RWPE1 (cell line): ENCODE measurements at regions not wholly inside any gene's neighbourhood (a gene's known extent, or its start where the extent isn't known, plus 50 kb on each side); places are given as distances from the start of the nearest gene placed in this dataset.
A peak's percentile ranks its signal among the peaks of the same experiment; 100 is the strongest.

ENCODE experiments used
- CTCF ChIA-PET: fragments of 350-600 bp; sonication (Branson Sonifier 250); formaldehyde crosslinking; extraction: SDS; loops from one replicate; lab custom pipeline; 2021; lab: Yijun Ruan, JAX
- POLR2A ChIA-PET: fragments of 400-600 bp; formaldehyde crosslinking; extraction: SDS; loops from one replicate; lab custom pipeline; 2020; ENCODE audit warnings: antibody characterized with exemption; ENCODE audit not compliant: low non-redundant PET; lab: Yijun Ruan, JAX
- DNase-seq: peaks from one replicate; pipeline ENCODE4 v3.0.0; 2012; ENCODE audit warnings: low spot score
- H3K27ac ChIP-seq: fragments of 450-650 bp; 2 replicates; pipeline ENCODE4 v1.5.1; 2017
- TF ChIP-seq, protein P1 (sequence below): fragments of 450-650 bp; conservative IDR thresholded peaks from 2 replicates; pipeline ENCODE4 v1.5.1; 2017; ENCODE audit warnings: low read depth, mild to moderate bottlenecking

DNA sequence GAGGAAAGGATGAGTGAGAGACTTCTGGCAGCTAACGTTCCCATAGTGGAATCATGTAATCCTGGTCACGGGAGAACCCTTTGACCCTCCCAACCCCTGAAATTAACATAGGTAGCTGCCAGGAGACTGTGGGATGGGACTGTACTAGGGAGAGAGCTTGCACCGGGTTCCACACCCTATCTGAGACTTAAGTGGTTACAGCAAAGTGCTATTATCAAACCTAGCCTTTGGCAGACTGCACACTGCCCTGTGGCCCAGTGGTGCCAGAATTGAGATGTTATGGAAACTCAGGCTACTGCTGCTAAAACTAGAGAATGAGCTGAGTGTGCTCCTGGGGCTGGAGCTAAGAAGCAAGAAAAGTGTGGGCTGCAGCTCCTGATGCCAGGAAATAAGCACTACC, 79.6 kb upstream of the PDC start:
- no peak overlapping the region for H3K27ac ChIP-seq
- ChIA-PET CTCF (interaction anchor here (0.5 kb wide), 2 partner anchors 27 to 437 kb away, joined by 3 read pairs; no protein-coding TSS in a partner anchor), POLR2A (no interaction called here)
- TF ChIP-seq, protein P1, sequence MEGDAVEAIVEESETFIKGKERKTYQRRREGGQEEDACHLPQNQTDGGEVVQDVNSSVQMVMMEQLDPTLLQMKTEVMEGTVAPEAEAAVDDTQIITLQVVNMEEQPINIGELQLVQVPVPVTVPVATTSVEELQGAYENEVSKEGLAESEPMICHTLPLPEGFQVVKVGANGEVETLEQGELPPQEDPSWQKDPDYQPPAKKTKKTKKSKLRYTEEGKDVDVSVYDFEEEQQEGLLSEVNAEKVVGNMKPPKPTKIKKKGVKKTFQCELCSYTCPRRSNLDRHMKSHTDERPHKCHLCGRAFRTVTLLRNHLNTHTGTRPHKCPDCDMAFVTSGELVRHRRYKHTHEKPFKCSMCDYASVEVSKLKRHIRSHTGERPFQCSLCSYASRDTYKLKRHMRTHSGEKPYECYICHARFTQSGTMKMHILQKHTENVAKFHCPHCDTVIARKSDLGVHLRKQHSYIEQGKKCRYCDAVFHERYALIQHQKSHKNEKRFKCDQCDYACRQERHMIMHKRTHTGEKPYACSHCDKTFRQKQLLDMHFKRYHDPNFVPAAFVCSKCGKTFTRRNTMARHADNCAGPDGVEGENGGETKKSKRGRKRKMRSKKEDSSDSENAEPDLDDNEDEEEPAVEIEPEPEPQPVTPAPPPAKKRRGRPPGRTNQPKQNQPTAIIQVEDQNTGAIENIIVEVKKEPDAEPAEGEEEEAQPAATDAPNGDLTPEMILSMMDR = no peak
- DNase-seq = no peak

DNA sequence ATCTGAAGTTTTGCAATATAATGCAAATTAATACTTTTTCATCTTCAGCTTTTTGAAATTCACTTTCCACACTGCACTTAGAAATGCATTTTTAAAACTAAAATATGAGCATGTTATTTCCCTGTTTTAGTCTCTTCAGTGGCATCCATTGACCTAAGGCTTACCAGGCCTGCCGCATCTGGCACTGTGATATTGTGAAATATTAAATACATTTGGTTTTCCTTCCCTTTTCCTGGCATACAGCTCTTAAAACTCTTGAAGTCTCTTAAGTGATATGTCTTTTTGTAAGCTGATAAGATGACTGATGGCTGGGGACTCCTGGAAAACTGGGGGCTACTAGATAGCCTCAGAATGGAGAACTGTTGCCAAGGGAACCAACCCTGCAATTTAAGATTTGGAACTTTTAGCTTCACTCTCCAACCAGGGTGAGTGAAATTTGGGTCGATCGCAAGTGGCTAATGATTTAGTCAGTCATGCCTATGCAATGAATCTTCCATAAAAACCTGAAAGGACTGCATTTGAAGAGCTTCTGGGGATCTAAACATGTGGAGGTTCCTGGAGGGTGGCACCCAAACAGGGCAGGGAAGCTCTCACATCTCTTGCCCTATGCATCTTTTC, 75.5 kb upstream of the PDC start:
- DNase-seq = no peak
- POLR2A ChIA-PET = no interaction called here
- CTCF ChIA-PET = interaction anchor here (0.6 kb wide), 1 partner anchor 33 kb away, joined by 3 read pairs; no protein-coding TSS in a partner anchor
- TF ChIP-seq, protein P1 = no peak
- no peak overlapping the region for H3K27ac ChIP-seq

DNA sequence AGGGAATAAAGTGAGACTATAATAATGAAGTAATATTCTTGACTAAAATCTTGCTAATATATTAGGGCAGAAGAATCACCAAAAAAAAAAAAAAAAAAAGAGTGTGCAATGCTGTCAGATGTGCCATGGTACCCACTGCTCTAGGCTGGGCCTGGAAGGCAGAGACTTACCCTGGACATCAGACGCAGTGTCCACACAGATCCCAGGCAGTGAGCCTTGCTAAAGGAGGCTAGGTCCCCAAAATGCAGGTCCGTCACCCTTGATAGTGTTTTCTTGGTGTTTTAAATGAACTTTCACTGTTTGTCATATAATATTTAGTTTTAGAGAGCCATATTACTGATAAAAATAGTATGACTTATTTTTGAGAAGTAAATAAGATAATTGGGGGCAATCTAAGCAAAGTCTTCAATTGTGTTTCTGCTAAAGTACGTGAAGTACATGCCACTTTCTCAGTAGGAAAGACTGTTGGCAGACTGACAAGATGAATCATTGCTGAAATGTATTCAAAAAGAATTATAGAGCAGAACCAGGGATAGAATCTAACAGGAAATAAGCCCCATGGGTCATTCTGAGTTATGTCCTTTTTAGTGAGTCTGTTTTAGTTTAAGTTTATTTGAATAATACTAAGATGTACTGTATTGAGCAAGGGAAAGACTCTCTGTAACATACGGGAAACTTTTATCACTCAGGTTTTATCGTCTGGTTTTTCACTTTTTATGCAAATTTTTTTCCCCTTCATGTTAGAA, 74.6 kb upstream of the PDC start:
- DNase-seq = peak; percentile 80
- TF ChIP-seq, protein P1 = no peak
- CTCF ChIA-PET = interaction anchor here (0.7 kb wide), 1 partner anchor 160 kb away, joined by 9 read pairs; the partner anchor contains the start of gene ODR4

DNA sequence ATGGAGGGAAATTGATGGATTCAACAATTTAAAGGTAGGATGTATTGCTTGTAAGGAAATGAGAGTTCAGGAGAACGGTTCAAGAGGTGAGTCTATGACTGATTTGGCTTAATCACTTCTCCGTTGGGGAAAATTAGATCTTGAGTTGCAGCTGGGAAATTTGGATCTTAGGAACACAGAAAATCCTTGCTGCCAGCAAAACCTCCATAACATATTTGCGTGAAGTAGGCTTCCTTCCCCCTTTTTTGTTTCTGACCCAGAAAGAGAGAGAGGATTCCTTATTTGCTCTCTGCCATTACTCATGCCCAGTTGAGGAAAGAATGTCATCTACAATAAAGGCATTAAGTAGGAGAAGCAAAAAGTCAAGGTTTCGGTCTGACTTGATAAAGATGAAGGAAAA, 73.5 kb upstream of the PDC start:
- POLR2A ChIA-PET = no interaction called here
- TF ChIP-seq, protein P1 = no peak
- DNase-seq = no peak
- H3K27ac ChIP-seq = no peak overlapping the region
- CTCF ChIA-PET = no interaction called here

More for the DNA sequence above, 74.6 kb upstream of the PDC start:
- POLR2A ChIA-PET = no interaction called here
- peak overlapping the region; percentile 70 for H3K27ac ChIP-seq

DNA sequence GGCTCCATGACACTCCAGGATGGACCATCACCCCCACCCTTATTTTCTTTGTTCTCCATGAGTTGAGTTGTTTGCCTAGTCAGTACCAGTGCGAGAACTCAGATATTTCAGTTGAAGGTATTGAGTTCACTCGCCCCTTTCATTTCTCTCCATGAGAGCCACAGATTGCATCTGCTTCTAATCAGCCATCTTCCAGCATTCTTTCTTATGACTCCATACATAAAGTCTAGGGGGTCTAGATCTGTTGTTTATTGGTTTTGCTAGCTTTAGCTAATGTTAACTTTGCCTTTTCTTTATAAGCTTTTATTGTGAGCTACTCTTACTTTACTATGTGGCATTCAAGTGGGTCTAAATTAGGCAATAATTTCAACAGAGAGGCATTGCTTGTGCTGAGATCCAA, 71.6 kb upstream of the PDC start:
- no peak for DNase-seq
- TF ChIP-seq, protein P1 = no peak
- CTCF ChIA-PET = interaction anchor here (0.6 kb wide), 1 partner anchor 510 kb away, joined by 3 read pairs; no protein-coding TSS in a partner anchor
- POLR2A ChIA-PET = no interaction called here
- no peak overlapping the region for H3K27ac ChIP-seq

DNA sequence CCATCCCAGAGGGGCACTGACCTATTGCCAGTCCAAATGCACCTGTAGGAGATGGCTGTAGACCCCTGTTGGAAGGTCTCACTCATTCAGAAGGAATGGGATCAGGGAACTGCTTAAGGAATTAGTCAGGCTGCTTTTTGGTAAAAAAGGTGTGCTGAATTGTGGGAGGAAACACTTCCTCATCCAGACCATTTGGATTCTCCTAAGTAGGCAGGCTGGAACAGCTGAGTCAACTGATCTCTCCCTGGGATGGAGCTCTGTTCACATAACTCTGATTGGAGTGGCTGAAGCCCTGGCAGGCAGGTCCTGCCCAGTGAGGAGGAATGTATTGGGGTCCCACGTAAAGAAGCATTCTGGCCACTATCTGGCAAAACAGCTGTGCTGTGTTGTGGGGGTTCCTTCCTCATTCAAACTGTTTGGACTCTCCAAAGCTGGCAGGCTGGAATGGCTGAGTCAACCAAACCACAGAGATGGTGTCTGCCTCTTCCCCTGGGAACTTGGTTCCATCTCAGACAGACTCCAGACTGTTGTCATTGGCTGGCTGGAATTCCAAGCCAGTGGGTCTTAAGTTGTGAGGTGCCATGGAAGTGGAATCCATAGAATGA, 70.7 kb upstream of the PDC start:
- no peak for DNase-seq
- POLR2A ChIA-PET = no interaction called here
- H3K27ac ChIP-seq = no peak overlapping the region
- CTCF ChIA-PET = interaction anchor here (0.6 kb wide), 1 partner anchor 271 kb away, joined by 3 read pairs; no protein-coding TSS in a partner anchor
- TF ChIP-seq, protein P1 = no peak
